GM19351 (cell line): ENCODE measurements at regions not wholly inside any gene's neighbourhood (a gene's known extent, or its start where the extent isn't known, plus 50 kb on each side); places are given as distances from the start of the nearest gene placed in this dataset.

ENCODE experiments used
- ATAC-seq: cut with Tn5 transposase; IDR thresholded peaks from one replicate; pipeline ENCODE4 v1.9.1; 2021; ENCODE audit warnings: mild to moderate bottlenecking, moderate library complexity; ENCODE audit not compliant: unreplicated experiment

DNA sequence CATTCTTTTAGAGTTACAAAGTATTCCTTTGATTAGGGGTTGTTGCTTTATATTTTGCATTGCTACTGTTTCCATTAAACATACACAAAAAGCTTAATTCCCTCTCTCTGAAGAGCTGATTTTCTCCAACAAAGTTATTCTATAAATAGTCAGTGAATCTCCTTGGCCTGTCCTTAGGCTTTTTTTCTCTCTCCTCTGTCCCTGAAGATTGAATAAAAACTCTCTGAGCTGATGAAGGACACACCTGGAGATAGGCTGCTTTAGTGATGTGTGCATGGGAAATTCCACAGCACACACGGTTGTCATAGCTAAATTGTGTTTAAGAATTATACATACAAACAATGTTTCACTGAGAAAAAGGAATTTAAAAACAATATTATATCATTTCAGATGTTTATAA is 90.5 kb upstream of the TMEM106B start:
- ATAC-seq = no peak

- ATAC-seq = no peak
Observed at GRCh38 chr7:12123172-12123571, 87.9 kb upstream of the TMEM106B start.

- no peak for ATAC-seq
Observed at GRCh38 chr7:12124028-12124427, 87.1 kb upstream of the TMEM106B start.

GRCh38 chr7:12127455-12127854 is 83.6 kb upstream of the TMEM106B start:
- no peak for ATAC-seq

DNA sequence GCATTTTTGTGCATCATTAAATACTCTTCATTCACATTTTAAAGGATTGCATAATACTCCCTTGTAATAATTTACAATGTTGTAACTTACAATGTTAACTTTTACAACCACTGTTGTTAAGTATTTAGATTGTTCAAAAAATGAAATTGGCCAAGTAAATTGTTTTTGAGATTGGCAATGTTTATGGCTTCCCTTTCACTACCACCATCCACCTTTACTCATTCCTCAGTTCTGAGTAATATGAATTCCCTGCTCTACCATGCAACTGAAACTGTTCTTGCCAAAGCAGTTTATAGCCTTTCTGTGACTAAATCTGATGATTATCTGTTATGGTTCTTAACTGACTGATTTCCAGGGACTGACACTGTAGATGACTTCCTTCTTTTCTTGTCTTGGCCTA is 80.5 kb upstream of the TMEM106B start:
- no peak for ATAC-seq

DNA sequence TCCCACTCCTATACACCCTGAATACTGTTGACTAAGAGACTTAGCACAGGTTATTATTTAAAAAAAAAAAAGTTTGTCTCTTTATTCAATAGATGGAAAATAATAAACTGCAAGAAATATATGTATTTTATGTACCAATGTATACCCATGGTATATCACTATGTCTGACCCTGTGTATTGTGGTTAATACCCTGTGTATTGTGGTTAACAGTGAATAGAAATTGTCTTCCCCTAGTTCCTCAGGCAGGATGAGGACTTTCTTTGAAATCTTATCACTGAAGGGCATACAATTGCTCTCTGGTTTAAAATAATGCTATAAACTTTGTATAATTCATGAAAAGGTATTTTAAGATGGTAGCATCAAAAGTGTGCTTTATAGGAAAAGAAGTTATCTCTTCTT is 80.0 kb upstream of the TMEM106B start:
- no peak for ATAC-seq

DNA sequence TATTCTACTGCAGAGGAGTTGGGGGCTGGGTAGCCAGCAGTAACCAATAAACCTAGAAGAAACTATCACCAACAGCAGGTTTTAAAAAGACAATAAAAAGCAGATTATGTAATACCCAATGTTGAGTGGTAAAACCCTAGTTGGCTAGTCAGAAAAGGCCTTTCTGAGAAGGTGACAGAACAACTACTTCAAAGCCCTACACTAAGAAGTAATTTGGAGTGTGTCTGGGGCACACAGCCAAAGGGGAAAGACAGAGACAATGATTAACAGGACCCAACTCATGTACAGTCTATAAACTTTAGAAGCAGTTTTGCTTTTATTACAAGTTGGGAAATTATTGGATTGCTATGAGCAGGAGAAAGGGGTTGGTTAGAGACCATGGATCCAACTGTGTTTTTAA is 77.2 kb upstream of the TMEM106B start:
- no peak for ATAC-seq

- ATAC-seq = no peak
Observed at GRCh38 chr7:12136523-12136922, 74.6 kb upstream of the TMEM106B start.

DNA sequence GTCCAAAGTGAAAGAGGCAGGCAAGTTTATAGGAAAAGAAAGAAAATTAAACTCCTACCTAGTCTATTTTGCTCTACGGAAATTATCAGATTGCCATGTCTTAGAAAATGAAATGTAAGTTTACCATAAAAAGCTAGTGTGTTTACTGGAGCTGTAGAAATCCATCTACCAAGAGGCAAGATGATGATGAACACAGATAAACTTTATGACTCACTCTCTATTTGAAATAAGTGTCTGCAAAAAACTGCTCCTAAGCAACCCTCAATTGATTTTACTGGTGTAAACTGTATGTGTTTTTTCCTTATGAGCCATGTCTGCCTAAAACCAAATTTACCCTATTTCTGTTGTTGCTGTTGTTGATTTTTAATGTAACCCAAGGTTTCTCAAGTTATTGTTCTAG is 73.8 kb upstream of the TMEM106B start:
- no peak for ATAC-seq

DNA sequence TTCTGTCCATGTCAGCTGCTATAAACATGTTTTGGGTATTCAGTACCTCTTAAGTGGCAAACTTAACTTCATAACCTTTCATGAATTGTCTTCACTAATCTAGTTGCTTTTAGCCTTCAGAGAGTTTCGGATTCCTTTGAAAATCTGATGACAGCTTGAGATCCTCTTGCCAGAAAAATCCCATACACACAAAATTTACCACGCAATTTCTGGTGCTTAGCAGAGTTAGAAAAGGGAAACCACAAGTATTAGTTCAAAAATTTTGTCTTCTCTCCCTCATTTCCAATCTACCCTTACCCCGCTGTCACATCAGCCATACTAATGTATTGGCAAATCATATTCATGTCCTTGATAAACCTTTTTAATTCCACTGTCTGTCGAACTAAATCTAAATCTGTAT is 72.7 kb upstream of the TMEM106B start:
- no peak for ATAC-seq

GRCh38 chr7:12139416-12139815 is 71.7 kb upstream of the TMEM106B start:
- no peak for ATAC-seq

- no peak for ATAC-seq
Observed at GRCh38 chr7:12146813-12147212, 64.3 kb upstream of the TMEM106B start.

DNA sequence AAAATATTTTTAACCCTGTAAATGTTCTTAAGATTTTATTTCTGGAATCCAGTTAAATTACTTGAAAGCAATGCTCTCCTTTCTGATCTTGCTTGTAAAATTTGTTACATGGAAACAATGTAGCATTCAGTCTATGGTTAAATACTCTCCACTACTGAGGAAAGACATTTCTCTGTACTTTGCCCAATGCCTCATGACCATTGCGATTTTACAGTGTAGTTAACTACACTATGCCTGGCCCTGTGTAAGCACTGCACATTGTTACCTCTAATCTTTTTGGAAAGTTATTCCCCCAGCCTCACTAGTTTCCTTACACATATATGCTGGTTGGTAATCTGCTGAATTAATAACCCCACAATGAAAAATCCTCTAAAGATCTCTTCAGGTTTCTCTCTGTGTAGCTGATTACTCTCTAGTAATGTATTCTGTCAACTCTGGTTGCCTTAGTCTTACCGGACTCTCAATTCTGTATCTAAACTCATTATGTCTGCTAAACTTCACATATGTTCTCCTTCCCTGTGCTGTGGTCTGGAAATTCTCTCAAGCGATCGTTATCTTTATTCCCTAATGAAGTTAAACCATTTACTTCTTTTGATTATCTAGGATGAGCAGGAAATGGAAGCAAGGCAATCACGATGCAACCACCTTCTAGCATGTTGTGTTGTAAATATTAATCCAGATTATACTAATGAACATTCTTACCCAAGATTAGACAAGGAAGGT is 58.7 kb upstream of the TMEM106B start:
- ATAC-seq = no peak

DNA sequence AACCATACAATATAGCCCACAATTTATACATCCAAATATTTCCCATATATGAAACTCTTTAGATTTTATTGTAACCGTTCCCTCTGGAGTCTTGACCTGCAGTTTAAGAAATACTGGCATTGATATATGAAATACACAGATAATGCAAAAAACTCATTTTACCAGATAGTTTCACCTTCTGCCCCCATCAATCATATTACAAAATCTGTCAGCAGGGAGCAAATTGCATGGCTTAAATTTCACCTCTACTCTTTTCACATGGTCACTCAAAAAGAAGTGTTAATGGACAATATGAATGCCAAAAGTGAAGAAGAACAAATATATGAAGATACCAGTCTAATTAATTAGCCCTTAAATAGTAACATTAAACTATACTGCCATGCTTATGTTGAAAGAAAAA is 57.0 kb upstream of the TMEM106B start:
- ATAC-seq = no peak

DNA sequence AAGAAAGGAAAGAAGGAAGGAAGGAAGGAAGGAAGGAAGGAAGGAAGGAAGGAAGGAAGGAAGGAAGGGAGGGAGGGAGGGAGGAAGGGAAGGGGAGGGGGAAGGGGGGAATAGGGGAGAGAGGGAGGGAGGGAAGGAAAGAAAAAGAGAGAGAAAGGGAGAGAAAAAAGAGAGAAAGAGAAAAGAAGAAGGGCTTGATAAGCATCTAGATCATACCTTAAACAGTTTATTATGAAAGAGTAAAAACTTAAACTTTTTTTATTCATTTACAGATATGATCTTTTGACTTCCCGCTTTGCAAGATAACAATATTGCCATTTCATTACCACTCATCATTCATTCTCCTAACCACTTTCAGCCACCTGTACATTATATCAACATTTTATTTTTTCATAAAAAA is 53.6 kb upstream of the TMEM106B start:
- ATAC-seq = no peak

DNA sequence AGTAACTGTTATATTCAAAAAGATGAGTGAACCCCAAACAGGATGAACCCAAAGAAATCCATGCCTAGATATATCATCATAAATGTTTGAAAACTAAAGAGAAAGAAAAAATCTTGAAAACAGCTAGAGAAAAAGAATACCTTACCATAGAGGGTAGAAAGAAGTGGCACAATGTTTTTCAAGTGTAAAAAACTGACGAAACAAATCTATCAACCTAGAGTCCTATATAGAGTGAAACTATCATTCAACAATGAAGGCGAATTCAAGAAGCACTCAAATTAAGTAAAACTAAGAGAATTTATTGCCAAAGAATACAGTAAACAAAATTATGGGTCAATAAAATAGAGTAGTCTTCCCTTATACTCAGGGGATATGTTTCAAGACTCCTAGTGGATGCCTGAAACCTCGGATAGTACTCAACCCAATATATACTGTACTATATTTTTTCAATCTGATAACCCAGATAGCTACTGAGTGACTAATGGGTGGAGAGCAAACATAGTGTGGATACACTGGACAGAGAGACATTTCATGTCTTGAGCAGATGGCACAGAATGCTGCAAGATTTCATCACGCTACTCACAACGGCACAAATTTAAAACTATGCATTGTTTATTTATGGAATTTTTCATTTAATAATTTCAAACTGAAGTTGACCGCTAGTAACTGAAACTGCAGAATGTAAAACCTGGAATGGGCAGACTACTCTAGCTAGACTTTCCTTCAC is 52.6 kb upstream of the TMEM106B start:
- no peak for ATAC-seq

GRCh38 chr7:12161146-12161545 is 49.9 kb upstream of the TMEM106B start:
- ATAC-seq = no peak
